Ascending aorta (tissue), 2 donors: ENCODE measurements at regions not wholly inside any gene's neighbourhood (a gene's known extent, or its start where the extent isn't known, plus 50 kb on each side); places are given as distances from the start of the nearest gene placed in this dataset.
A peak's percentile ranks its signal among the peaks of the same experiment; 100 is the strongest.

Experiments
- DNase-seq, 2 donors: peaks; one replicate each; pipeline ENCODE4 v3.0.0-alpha.2; 2019; ENCODE audit warnings: low spot score in 2 of 2
- H3K27ac ChIP-seq, 2 donors: fragments of 200-600 bp; sonication (generic); one replicate each; pipeline ENCODE4 v1.5.1; 2016 to 2017; ENCODE audit warnings: mild to moderate bottlenecking in 1 of 2
- H3K27me3 ChIP-seq: fragments of 200-600 bp; sonication (generic); one replicate; pipeline ENCODE4 v1.5.1; 2017
- H3K36me3 ChIP-seq, 2 donors: fragments of 200-600 bp; sonication (generic); one replicate each; pipeline ENCODE4 v1.5.1; 2016
- H3K4me1 ChIP-seq, 2 donors: fragments of 200-600 bp; sonication (generic); one replicate each; pipeline ENCODE4 v1.5.1; 2016 to 2017; ENCODE audit warnings: mild to moderate bottlenecking in 1 of 2
- H3K4me3 ChIP-seq, 2 donors: fragments of 200-600 bp; sonication (generic); one replicate each; pipeline ENCODE4 v1.5.1; 2016 to 2017; ENCODE audit warnings: mild to moderate bottlenecking in 1 of 2
- H3K9me3 ChIP-seq, 2 donors: fragments of 200-600 bp; sonication (generic); one replicate each; pipeline ENCODE4 v1.5.1; 2016
- intact Hi-C: fragments of 100-400 bp; cut with DNase I; formaldehyde crosslinking; loops from one replicate; pipeline ENCODE4 v1.15.1; 2023
- TF ChIP-seq, protein P1 (sequence below), 3 experiments: fragments of 200-600 bp in 2 of 3; fragments of 450-650 bp in 1 of 3; sonication (generic) in 2 of 3; IDR thresholded peaks; one replicate each; pipeline ENCODE4 v1.5.1; 2016 to 2019; ENCODE audit warnings: antibody characterized with exemption in 3 of 3, mild to moderate bottlenecking in 1 of 3, moderate library complexity in 1 of 3

DNA sequence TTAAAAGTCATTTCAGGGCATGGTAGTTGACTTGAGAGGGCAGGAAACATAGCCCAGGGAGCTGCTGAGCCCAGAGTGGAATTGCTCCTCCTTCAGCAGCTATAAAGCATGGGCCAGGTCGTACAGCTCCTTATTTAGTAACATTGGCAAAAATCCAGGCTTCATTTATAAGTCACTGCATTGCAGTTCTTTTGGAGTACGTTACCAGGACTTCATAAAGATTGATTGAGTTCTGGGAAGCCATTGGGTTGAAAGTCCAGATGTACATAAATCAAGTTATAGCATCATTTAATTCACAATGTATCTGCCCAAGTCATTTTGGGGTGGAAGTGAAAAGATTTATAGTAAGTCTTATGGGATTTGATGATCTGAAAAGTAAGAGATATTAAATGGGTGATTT lies 53.0 kb upstream of the ANKEF1 start:
- no peak overlapping the region for H3K4me3 ChIP-seq
- no peak overlapping the region for H3K27ac ChIP-seq
- H3K36me3 ChIP-seq = no peaks in the 10 kb centered on the region
- no peaks in the 10 kb centered on the region for H3K9me3 ChIP-seq
- no peak for DNase-seq
- H3K27me3 ChIP-seq = no peaks in the 10 kb centered on the region
- TF ChIP-seq, protein P1, sequence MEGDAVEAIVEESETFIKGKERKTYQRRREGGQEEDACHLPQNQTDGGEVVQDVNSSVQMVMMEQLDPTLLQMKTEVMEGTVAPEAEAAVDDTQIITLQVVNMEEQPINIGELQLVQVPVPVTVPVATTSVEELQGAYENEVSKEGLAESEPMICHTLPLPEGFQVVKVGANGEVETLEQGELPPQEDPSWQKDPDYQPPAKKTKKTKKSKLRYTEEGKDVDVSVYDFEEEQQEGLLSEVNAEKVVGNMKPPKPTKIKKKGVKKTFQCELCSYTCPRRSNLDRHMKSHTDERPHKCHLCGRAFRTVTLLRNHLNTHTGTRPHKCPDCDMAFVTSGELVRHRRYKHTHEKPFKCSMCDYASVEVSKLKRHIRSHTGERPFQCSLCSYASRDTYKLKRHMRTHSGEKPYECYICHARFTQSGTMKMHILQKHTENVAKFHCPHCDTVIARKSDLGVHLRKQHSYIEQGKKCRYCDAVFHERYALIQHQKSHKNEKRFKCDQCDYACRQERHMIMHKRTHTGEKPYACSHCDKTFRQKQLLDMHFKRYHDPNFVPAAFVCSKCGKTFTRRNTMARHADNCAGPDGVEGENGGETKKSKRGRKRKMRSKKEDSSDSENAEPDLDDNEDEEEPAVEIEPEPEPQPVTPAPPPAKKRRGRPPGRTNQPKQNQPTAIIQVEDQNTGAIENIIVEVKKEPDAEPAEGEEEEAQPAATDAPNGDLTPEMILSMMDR (IDR thresholded peaks at IDR 0.05) = no peak
- intact Hi-C loops = no loop called here
- H3K4me1 ChIP-seq = no peaks in the 10 kb centered on the region

DNA sequence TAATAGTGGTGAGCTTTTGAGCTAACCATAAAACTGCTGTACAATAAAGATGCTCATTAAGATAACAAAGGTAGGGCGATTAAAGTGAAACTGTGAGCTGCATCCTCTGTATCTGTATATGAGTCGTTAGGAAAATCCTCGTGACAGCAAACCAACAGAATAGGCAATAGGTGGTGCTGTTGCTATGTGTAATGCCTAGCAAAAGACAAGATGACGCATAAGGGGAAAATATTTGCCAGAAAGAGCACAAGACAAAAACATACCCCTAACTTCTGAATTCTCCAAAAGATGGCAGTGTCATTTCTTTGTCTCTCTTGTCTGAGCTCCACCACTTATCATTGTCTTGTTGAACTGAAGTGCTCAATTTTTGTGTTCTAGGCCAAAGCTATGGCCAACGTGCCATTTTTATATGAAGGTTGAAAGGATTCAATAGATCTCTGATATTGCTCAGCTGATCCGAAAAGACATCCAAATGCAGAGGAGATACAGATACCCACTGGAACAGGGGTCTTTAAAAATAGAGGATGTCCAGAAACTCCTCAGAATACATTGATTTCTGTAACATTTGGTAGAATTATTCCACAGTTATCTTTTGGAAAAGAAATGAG lies 56.3 kb upstream of the ANKEF1 start:
- Histone ChIP-seq H3K36me3 (no peaks in the 10 kb centered on the region), H3K27ac (peak overlapping the region; percentile 10 to 17), H3K27me3 (no peaks in the 10 kb centered on the region), H3K4me1 (no peaks in the 10 kb centered on the region), H3K9me3 (no peaks in the 10 kb centered on the region), H3K4me3 (peak overlapping the region in 1 of 2 donors; percentile 48)
- peak in 1 of 2 donors; percentile 71 for DNase-seq
- intact Hi-C loops = loop anchor here (1.0 to 2.0 kb wide), 4 partner anchors 112 to 1566 kb away; partner anchors contain the start of gene SNAP25
- TF ChIP-seq, protein P1 (IDR thresholded peaks at IDR 0.05) = peak; percentile 72 to 80 (median 79)

DNA sequence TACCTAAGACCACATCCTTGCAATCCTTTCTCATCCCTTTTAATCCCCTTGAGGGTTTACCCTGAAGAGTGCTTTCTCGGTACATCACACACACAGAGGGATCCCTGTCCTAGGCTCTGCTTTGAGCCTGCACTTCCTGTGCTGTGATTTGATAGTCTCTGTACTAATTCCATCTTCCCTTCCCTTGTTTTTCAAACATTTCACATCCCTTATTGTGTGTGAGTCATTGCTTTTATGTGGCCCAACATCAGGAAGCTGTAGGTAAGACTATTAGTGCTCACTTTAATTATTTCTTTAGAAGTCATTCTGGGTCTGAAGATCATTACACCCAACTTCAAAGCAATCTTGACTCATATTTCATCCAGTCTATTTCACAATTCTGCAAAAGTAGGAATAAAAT lies 57.2 kb upstream of the ANKEF1 start:
- Histone ChIP-seq H3K36me3 (no peaks in the 10 kb centered on the region), H3K9me3 (no peaks in the 10 kb centered on the region), H3K27ac (peak overlapping the region in 1 of 2 donors; percentile 17), H3K4me3 (no peak overlapping the region), H3K4me1 (no peaks in the 10 kb centered on the region), H3K27me3 (no peaks in the 10 kb centered on the region)
- TF ChIP-seq, protein P1 (IDR thresholded peaks at IDR 0.05) = no peak
- intact Hi-C loops = loop anchor here (1.0 to 2.0 kb wide), 4 partner anchors 113 to 1567 kb away; partner anchors contain the start of gene SNAP25
- no peak for DNase-seq

DNA sequence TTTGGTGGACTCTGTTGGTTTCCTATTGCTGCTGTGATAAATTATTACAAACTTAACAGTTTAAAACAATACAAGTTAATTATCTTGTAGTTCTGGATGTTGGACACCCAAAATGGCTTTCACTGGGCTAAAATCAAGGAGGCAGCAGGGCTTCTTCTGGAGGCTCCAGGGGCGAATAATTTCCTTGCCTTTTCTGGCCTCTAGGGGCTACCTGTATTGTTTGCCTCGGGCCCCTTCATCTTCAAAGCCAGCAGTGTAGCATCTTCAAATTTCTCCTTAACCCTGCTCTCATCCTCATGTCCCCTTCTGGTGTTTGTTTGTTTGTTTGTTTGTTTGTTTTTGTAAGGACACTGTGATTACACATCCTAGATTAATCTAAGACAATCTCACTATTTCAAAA lies 60.5 kb upstream of the ANKEF1 start:
- no peak overlapping the region for H3K4me3 ChIP-seq
- no peaks in the 10 kb centered on the region for H3K36me3 ChIP-seq
- TF ChIP-seq, protein P1 (IDR thresholded peaks at IDR 0.05) = no peak
- no peaks in the 10 kb centered on the region for H3K4me1 ChIP-seq
- H3K27me3 ChIP-seq = no peaks in the 10 kb centered on the region
- no peaks in the 10 kb centered on the region for H3K9me3 ChIP-seq
- intact Hi-C loops = no loop called here
- no peak for DNase-seq
- H3K27ac ChIP-seq = no peak overlapping the region

DNA sequence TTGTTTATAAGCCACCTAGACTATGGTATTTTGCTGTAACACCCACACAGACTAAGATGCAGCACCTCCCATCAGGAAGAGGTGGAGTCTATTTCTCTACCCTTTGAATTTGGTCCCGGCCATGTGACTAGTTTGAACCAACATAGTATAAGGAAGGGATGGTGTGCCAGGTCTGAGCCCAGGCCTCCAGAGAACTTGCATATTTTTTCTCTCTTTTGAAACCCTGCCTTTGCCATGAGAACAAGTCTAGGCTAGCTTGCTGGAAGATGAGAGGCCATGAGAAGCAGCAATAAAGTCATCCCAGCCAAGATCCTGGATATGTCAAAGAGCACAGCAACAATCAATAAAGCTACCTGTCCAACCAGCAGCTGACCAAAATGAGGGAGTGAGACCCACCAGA lies 63.0 kb upstream of the ANKEF1 start:
- DNase-seq = no peak

More for the DNA sequence above, 63.0 kb upstream of the ANKEF1 start:
- H3K4me3 ChIP-seq = no peak overlapping the region
- no peaks in the 10 kb centered on the region for H3K9me3 ChIP-seq
- no peaks in the 10 kb centered on the region for H3K36me3 ChIP-seq
- no peak overlapping the region for H3K27ac ChIP-seq
- H3K4me1 ChIP-seq = no peaks in the 10 kb centered on the region
- TF ChIP-seq, protein P1 (IDR thresholded peaks at IDR 0.05) = no peak
- intact Hi-C loops = no loop called here
- H3K27me3 ChIP-seq = no peaks in the 10 kb centered on the region
